Neutrophil (primary cell): ENCODE measurements at regions not wholly inside any gene's neighbourhood (a gene's known extent, or its start where the extent isn't known, plus 50 kb on each side); places are given as distances from the start of the nearest gene placed in this dataset.

Source experiments
- H3K27ac ChIP-seq: fragments of 200-600 bp; sonication (generic); 2 replicates; pipeline ENCODE4 v1.5.1; 2016; ENCODE audit warnings: mild to moderate bottlenecking, moderate library complexity
- H3K27me3 ChIP-seq: fragments of 200-600 bp; sonication (generic); 2 replicates; pipeline ENCODE4 v1.6.0; 2016; ENCODE audit warnings: mild to moderate bottlenecking
- H3K36me3 ChIP-seq: fragments of 200-600 bp; sonication (generic); 2 replicates; pipeline ENCODE4 v1.5.1; 2017
- H3K4me1 ChIP-seq, 2 experiments: fragments of 200-600 bp in 1 of 2; sonication (generic) in 1 of 2; 1 replicate in 1 of 2; 2 replicates in 1 of 2; pipeline versions ENCODE4 v1.5.1 to v1.6.1; 2013 to 2016; ENCODE audit warnings: low read depth in 1 of 2, low read length in 1 of 2, mild to moderate bottlenecking in 1 of 2, moderate library complexity in 1 of 2; ENCODE audit not compliant: control insufficient read depth in 1 of 2, insufficient read depth in 1 of 2
- H3K4me3 ChIP-seq, 2 experiments: fragments of 200-600 bp in 1 of 2; sonication (generic) in 1 of 2; 1 replicate in 1 of 2; 2 replicates in 1 of 2; pipeline ENCODE4 v1.5.1; 2013 to 2016; ENCODE audit warnings: low read depth in 1 of 2, low read length in 1 of 2, mild to moderate bottlenecking in 1 of 2, moderate library complexity in 1 of 2
- H3K9me3 ChIP-seq: fragments of 200-600 bp; sonication (generic); 2 replicates; pipeline ENCODE4 v1.5.1; 2016
- CTCF ChIP-seq: fragments of 200-600 bp; sonication (generic); IDR thresholded peaks from 2 replicates; pipeline ENCODE4 v1.5.1; 2016; ENCODE audit warnings: antibody characterized with exemption

- no peak overlapping the region for H3K27ac ChIP-seq
- no peak for TF ChIP-seq CTCF
- H3K4me1 ChIP-seq: no peaks in the 10 kb centered on the region
Observed at GRCh38 chr5:40291338-40291737, 388.4 kb upstream of the PTGER4 start.

GRCh38 chr5:40288800-40289485 is 390.8 kb upstream of the PTGER4 start:
- TF ChIP-seq CTCF: no peak
- H3K27ac ChIP-seq: no peak overlapping the region
- no peak overlapping the region for H3K4me3 ChIP-seq
- no peaks in the 10 kb centered on the region for H3K4me1 ChIP-seq
- no peaks in the 10 kb centered on the region for H3K9me3 ChIP-seq
- H3K36me3 ChIP-seq: no peaks in the 10 kb centered on the region
- H3K27me3 ChIP-seq: no peaks in the 10 kb centered on the region

More at GRCh38 chr5:40291338-40291737, 388.4 kb upstream of the PTGER4 start:
- no peak overlapping the region for H3K4me3 ChIP-seq
- no peaks in the 10 kb centered on the region for H3K9me3 ChIP-seq
- no peaks in the 10 kb centered on the region for H3K27me3 ChIP-seq
- no peaks in the 10 kb centered on the region for H3K36me3 ChIP-seq

GRCh38 chr5:40284863-40285262 is 394.9 kb upstream of the PTGER4 start:
- Histone ChIP-seq H3K27ac (no peak overlapping the region), H3K4me1 (no peaks in the 10 kb centered on the region), H3K4me3 (no peak overlapping the region), H3K9me3 (no peaks in the 10 kb centered on the region), H3K36me3 (no peaks in the 10 kb centered on the region), H3K27me3 (no peaks in the 10 kb centered on the region)
- TF ChIP-seq CTCF: no peak

- H3K9me3 ChIP-seq: no peaks in the 10 kb centered on the region
- no peak for TF ChIP-seq CTCF
- no peaks in the 10 kb centered on the region for H3K27me3 ChIP-seq
- H3K36me3 ChIP-seq: no peaks in the 10 kb centered on the region
- H3K4me1 ChIP-seq: no peaks in the 10 kb centered on the region
- H3K4me3 ChIP-seq: no peak overlapping the region
- H3K27ac ChIP-seq: no peak overlapping the region
Observed at GRCh38 chr5:40278881-40279280, 400.8 kb upstream of the PTGER4 start.

GRCh38 chr5:40277161-40277906 is 402.4 kb upstream of the PTGER4 start:
- Histone ChIP-seq H3K4me3 (no peak overlapping the region), H3K36me3 (no peaks in the 10 kb centered on the region), H3K4me1 (no peaks in the 10 kb centered on the region), H3K27ac (no peak overlapping the region), H3K27me3 (no peaks in the 10 kb centered on the region), H3K9me3 (no peaks in the 10 kb centered on the region)
- TF ChIP-seq CTCF: no peak
